ENCODE measurements at regions not wholly inside any gene's neighbourhood (a gene's known extent, or its start where the extent isn't known, plus 50 kb on each side); places are given as distances from the start of the nearest gene placed in this dataset.
"Not testable (repeated sequence)": the region's sequence is repeated elsewhere in the genome, so short reads cannot be mapped to it uniquely, and the experiment has no call there.

- TF ChIP-seq, protein P1, sequence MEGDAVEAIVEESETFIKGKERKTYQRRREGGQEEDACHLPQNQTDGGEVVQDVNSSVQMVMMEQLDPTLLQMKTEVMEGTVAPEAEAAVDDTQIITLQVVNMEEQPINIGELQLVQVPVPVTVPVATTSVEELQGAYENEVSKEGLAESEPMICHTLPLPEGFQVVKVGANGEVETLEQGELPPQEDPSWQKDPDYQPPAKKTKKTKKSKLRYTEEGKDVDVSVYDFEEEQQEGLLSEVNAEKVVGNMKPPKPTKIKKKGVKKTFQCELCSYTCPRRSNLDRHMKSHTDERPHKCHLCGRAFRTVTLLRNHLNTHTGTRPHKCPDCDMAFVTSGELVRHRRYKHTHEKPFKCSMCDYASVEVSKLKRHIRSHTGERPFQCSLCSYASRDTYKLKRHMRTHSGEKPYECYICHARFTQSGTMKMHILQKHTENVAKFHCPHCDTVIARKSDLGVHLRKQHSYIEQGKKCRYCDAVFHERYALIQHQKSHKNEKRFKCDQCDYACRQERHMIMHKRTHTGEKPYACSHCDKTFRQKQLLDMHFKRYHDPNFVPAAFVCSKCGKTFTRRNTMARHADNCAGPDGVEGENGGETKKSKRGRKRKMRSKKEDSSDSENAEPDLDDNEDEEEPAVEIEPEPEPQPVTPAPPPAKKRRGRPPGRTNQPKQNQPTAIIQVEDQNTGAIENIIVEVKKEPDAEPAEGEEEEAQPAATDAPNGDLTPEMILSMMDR (IDR thresholded peaks at IDR 0.05; ENCODE audit: low read depth, low read length, poor library complexity, severe bottlenecking): not testable (repeated sequence)
- TF ChIP-seq EZH2phosphoT487 (IDR thresholded peaks at IDR 0.05; ENCODE audit: borderline replicate concordance, low read length): not testable (repeated sequence)
Observed at GRCh38 chr21:5243257-5243656, 5278.1 kb upstream of the TPTE start.
